ENCODE measurements at regions not wholly inside any gene's neighbourhood (a gene's known extent, or its start where the extent isn't known, plus 50 kb on each side); places are given as distances from the start of the nearest gene placed in this dataset.

DNA sequence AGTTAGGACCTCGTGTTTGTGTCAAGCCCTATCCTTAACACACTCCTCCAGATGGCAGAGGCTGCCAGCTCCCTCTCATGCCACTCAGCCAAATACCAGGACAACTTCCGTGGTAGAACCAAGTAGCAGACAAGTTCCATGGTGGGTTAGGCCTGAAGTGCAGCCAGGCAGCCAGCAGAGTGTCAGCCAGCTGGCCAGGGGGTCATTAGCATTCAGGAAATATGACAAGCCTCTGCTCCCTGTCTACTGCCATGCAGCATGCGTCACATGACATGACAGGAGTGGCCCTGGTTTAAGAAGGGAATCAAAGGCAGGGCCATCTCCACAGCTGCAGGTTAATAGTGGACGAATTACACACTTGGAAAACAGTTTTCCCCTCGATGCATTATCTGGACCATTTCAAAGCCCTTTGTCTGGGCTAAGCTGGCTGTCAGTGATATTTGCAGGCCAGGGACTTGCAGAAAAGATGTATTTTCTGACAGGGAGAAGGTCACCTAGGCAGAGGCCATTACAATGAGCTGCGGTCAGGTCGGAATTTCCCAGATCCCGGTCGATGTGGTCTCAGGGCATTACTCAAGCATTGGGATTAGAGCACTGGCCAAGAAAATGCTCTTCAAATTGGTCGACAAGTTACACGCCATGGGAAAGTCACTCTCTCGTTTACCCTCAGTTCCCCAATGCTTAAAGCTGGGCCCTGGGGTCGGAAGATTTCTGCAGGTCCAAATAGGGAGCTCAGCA is 461.7 kb upstream of the CADM1 start:
- TF ChIP-seq POLR2A (IDR thresholded peaks at IDR 0.05) = no peak
- Histone ChIP-seq H3K27me3 (no peaks in the 10 kb centered on the region), H3K4me1 (replicated peaks in 1 of 2) (no peaks in the 10 kb centered on the region), H3K27ac (no peak overlapping the region), H3K4me3 (no peak overlapping the region), H3K36me3 (replicated peaks in 1 of 2) (no peaks in the 10 kb centered on the region), H3K9me3 (replicated peaks in 1 of 3) (no peaks in the 10 kb centered on the region)
- no peak for DNase-seq
- intact Hi-C loops (cut with DNase I) = no loop called here
- 72 to 83% (median 76%) methylated on average over 10 to 13 of the region's 13 CpGs for WGBS, 4 donors

DNA sequence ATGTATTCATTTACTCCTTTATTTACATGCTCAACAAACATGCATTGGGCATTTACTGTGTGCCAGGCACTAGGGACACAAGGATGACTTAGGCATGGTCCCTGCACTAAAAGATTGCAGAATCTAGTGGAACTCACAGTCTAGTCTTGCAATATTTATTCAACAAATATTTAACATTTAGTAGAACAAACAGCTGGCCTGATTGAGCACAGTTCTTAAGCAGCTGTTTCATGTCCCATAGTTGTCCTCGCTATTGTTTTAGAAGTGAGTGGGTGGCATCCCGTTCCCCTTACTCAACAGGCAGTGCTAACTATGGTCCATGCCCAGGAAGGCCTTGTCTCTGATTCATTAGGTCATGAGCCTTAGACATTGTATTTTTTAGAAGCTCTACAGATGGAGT is 459.9 kb upstream of the CADM1 start:
- TF ChIP-seq, protein P1, sequence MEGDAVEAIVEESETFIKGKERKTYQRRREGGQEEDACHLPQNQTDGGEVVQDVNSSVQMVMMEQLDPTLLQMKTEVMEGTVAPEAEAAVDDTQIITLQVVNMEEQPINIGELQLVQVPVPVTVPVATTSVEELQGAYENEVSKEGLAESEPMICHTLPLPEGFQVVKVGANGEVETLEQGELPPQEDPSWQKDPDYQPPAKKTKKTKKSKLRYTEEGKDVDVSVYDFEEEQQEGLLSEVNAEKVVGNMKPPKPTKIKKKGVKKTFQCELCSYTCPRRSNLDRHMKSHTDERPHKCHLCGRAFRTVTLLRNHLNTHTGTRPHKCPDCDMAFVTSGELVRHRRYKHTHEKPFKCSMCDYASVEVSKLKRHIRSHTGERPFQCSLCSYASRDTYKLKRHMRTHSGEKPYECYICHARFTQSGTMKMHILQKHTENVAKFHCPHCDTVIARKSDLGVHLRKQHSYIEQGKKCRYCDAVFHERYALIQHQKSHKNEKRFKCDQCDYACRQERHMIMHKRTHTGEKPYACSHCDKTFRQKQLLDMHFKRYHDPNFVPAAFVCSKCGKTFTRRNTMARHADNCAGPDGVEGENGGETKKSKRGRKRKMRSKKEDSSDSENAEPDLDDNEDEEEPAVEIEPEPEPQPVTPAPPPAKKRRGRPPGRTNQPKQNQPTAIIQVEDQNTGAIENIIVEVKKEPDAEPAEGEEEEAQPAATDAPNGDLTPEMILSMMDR (IDR thresholded peaks at IDR 0.05) = no peak
- TF ChIP-seq POLR2A (IDR thresholded peaks at IDR 0.05) = no peak
- no peaks in the 10 kb centered on the region for H3K27me3 ChIP-seq
- 72 to 76% (median 75%) methylated on average over 2 of the region's 2 CpGs for WGBS, 4 donors
- H3K36me3 ChIP-seq (replicated peaks in 1 of 2) = no peaks in the 10 kb centered on the region
- DNase-seq = no peak
- no peaks in the 10 kb centered on the region for H3K4me1 ChIP-seq (replicated peaks in 1 of 2)
- no peaks in the 10 kb centered on the region for H3K9me3 ChIP-seq (replicated peaks in 1 of 3)
- H3K4me3 ChIP-seq = no peak overlapping the region
- intact Hi-C loops (cut with DNase I) = no loop called here
- no peak overlapping the region for H3K27ac ChIP-seq

DNA sequence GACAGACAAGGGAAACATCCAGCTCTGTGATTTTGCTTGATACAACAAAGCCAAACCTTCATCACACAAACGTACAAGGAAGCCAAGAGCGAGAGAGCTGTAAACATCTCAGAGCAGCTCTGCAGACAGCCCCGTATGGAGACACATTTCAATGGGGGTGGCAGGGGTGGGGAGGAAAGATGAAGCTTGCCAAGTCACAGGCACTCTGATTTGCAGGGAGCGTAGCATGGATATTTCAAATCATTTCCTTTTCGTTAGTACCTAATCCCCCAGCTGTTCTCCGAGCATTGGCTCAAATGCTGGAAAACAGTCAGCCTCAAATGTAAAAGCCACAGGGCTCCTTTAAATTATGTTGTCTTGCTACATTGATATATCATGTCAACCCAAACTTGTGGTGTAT is 458.9 kb upstream of the CADM1 start:
- Histone ChIP-seq H3K4me3 (no peak overlapping the region), H3K36me3 (replicated peaks in 1 of 2) (no peaks in the 10 kb centered on the region), H3K27ac (no peak overlapping the region), H3K27me3 (no peaks in the 10 kb centered on the region), H3K9me3 (replicated peaks in 1 of 3) (no peaks in the 10 kb centered on the region), H3K4me1 (replicated peaks in 1 of 2) (no peaks in the 10 kb centered on the region)
- DNase-seq = no peak
- WGBS, 4 donors = 66 to 72% (median 70%) methylated on average over 6 of the region's 6 CpGs
- TF ChIP-seq POLR2A (IDR thresholded peaks at IDR 0.05) = no peak
- TF ChIP-seq, protein P1 (IDR thresholded peaks at IDR 0.05) = no peak
- intact Hi-C loops (cut with DNase I) = no loop called here

GRCh38 chr11:115961159-115962003 is 457.2 kb upstream of the CADM1 start:
- H3K36me3 ChIP-seq (replicated peaks in 1 of 2) = no peaks in the 10 kb centered on the region
- no peak overlapping the region for H3K27ac ChIP-seq
- H3K27me3 ChIP-seq = no peaks in the 10 kb centered on the region
- WGBS, 4 donors = 54 to 60% (median 55%) methylated on average over 11 of the region's 11 CpGs
- DNase-seq = no peak
- TF ChIP-seq, protein P1 (IDR thresholded peaks at IDR 0.05) = no peak
- TF ChIP-seq POLR2A (IDR thresholded peaks at IDR 0.05) = no peak
- H3K4me1 ChIP-seq (replicated peaks in 1 of 2) = no peaks in the 10 kb centered on the region
- no peaks in the 10 kb centered on the region for H3K9me3 ChIP-seq (replicated peaks in 1 of 3)
- H3K4me3 ChIP-seq = no peak overlapping the region
- intact Hi-C loops (cut with DNase I) = no loop called here
